Stimulated activated CD4-positive, alpha-beta T cell treated with anti-CD3 and anti-CD28 coated beads, TNF-alpha, amount 100 ng/mL, for 4 hours (primary cell): ENCODE measurements at regions not wholly inside any gene's neighbourhood (a gene's known extent, or its start where the extent isn't known, plus 50 kb on each side); places are given as distances from the start of the nearest gene placed in this dataset.

Experiments
- DNase-seq, 3 experiments: peaks; one replicate each; pipeline ENCODE4 v3.0.0-alpha.2; 2020; ENCODE audit warnings: low read depth in 3 of 3

DNA sequence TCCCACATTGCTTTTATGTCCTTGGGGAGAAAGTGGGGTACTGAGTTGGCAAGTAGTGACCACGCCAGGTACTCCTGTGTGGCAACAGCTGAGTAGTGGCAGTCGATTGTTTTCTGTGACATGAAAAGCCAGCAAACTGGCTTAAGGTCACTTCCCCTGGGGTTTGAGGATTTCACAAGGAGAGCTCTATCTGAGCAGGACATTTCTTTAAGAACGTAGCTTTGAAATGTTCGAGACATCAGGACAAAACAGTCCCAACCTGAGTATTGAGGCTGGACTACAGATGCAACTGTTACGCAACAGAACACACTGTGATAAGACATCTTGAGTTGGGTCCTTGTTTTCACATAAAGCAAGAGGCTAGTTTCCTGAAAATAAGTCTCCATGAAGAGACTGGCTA, 146.7 kb upstream of the KLF14 start:
- DNase-seq, result no peak

DNA sequence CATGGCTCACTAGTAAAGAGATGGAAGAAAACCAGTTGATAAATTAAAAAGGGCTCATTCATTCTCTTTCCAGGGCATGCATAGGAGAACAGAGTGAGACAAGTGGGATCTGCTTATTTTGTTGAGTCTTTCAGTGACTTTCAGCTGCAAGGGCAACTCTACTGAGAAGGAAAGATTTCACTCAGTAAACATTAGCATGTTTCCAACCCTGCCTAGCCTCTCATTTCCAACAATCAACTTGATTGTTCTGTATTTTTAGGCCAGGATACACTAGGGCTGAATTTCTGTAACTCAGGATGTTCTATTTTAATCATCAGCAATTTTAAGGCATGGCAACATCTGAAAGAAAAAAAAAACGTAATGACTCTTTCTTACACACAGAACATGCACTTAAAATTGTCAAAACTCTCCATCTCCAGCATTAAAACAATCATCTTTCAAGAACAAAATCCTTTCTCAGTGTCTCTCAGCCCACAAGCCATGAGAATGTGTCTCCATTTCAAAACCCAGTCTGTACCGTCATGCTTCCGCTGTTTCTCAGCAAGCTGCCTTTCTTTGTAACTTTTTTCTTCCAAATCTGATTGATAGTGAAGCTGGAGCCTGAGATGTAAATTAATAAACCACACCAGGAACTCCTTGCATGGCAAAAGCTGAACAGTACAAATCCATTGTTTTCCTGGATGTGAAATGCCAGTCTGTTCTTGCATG, 147.2 kb upstream of the KLF14 start:
- DNase-seq, result no peak

DNA sequence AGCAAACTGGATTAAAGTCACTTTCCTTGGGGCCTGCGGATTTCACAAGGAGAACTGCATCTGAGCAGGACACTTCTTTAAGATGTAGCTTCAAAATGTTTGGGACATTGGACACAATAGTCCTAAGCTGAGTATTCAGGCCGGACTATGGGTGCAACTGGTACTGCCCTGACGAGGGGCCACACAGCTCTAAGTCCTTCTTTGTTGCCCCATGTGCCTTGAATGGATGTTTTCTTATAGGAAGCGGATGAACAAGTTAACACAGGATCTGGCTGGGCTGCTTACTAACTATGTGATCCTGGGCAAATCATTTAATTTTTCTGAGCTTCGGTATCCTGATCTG, 147.8 kb upstream of the KLF14 start:
- DNase-seq, result no peak

DNA sequence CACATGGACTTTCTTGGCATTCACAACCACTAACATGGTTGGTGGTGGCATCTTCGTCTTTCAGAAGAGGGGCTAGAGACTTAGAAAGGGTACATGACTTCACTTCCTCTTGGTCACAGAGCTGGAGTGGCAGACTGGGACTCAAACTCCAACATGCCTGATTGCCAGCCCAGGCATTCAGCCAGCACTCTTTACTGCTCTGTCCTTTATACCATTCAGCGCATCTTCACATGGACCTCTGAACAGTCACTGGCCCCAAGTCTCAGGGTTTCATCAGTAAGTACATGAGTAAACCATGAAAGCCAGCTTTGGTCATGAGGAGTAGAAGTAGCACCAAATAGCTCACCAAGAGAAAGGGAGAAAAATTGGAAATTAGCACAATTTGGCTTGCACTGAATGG, 148.4 kb upstream of the KLF14 start:
- DNase-seq, result no peak

DNA sequence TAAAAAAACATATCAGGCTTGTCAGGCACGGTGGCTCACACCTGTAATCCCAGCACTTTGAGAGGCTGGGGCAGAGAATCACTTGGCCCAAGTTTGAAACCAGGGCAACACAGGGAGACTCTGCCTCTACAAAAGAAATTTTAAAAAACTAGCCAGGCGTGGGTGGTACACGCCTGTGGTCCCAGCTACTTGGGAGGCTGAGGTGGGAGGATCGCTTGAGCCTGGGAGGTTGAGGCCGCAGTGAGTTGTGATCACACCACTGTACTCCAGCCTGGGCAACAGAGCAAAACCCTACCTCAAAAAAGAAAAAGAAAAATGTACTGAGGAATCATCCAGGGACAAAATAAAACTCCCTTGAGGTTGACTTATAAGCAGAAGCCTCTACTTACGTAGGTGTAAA, 149.9 kb upstream of the KLF14 start:
- no peak for DNase-seq

GRCh38 chr7:130884437-130885417, 150.7 kb upstream of the KLF14 start:
- no peak for DNase-seq

DNA sequence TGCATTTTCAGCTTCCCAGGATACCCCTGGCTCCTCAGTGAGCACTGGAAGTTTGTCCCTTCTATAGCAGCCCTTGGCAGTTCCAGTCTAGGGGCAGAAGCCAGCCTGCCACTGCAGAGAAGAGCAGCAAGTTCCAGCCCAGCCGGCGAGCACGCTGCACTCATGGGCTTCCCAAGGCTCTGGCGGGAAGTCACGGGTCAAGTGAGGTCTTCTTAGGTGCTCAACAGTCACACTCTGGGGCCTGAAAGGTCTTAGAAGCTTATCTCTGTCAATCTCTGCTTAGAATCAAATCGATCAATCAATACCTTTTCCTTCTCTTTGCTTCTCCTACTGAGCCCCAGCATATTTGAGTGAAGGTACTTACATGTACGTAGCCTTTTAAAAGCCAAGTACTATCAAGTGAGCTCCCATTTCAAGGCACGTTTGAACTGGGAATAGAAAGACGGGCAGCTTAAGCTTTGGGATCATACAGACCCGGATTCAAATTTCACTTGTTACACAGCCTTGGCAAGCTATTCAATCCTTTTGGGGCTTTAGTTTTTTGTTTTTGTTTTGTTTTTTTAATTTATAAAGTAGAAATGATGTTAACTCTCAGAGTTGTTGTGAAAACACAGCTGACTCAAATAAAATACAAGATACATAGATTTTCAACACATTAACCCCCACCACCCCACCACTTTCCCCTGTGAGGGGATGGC, 152.6 kb upstream of the KLF14 start:
- no peak for DNase-seq

DNA sequence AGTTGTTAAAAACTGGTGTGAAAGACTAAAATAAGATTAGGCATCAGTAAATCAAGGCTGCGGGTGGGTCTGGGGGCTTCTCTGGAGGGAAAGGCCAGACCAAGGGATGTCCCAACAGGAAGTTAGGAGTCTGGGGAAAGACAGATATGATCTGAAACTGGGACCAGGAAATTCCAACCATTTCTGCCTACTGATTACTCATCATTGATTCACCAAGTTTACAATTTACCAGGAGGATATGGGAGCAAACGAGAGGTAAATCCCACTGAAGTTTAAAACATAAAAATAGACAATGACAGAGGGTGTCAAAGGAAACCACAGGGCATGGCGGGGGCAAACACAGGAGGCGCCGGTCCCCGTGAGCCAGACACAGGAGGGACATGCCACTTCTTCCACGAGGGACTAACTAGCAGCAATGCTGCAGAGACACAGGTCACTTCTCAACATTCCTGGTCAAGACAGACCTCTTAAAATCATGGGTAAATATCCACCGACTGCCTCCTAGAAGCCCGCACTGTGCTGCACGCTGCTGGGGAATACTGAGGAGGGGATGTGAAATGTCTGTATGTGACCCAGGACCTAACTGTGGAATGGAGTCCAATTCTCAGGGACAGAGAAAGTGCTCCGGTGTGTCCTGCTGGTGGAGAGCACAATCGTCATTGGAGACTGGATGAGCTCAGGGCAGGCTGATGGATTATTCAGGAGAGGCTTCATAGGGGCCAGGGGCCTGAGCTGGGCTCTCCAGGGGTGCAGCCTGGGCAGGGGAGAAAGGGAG, 153.4 kb upstream of the KLF14 start:
- DNase-seq, result no peak

GRCh38 chr7:130887957-130888371, 154.0 kb upstream of the KLF14 start:
- DNase-seq, result no peak

GRCh38 chr7:130888468-130888867, 154.5 kb upstream of the KLF14 start:
- no peak for DNase-seq

DNA sequence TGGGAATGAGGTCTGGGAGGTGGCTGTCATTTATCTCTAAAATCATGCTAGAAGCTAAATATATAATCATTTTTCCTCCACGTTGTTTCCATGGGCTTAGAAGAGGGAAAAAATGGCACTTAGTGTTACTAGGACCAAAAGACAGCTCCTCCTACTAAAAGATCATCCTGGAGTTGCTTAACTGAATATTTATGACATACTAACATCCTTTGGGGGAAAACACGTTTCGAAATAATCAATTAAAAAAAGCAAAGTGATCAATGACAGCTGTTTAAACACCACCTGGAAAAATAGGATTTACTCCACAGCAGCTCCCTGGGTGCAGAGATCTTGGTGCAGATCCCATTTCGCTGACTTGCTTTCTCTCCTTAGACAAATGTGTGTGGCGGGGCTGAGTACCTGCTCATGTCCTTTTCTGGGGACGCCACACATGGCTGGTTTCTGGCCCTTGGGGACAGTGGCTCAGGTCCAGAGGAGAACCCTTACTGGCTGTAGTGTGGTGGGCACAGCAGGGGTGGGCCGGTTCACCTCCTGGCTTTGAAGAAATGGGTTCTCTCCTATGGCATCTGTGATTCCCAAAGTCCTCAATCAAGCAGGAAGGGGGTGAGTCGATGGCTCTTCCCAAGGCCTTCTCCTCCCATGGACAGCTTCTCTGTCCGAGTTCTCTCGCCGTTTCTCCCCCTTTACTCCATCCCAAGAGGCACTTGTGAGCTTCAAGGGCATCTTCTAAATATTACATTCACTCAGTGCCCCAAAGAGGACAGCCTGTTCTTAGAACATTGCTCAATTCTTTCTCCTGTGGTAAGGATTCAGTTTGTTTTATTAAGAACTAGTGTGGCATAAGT, 156.4 kb upstream of the KLF14 start:
- DNase-seq, result no peak

GRCh38 chr7:130891254-130892094, 157.5 kb upstream of the KLF14 start:
- DNase-seq, result no peak

- no peak for DNase-seq
Measured at GRCh38 chr7:130893441-130893894, 159.5 kb upstream of the KLF14 start.

- DNase-seq, result no peak
Measured at GRCh38 chr7:130894146-130894908, 160.3 kb upstream of the KLF14 start.

DNA sequence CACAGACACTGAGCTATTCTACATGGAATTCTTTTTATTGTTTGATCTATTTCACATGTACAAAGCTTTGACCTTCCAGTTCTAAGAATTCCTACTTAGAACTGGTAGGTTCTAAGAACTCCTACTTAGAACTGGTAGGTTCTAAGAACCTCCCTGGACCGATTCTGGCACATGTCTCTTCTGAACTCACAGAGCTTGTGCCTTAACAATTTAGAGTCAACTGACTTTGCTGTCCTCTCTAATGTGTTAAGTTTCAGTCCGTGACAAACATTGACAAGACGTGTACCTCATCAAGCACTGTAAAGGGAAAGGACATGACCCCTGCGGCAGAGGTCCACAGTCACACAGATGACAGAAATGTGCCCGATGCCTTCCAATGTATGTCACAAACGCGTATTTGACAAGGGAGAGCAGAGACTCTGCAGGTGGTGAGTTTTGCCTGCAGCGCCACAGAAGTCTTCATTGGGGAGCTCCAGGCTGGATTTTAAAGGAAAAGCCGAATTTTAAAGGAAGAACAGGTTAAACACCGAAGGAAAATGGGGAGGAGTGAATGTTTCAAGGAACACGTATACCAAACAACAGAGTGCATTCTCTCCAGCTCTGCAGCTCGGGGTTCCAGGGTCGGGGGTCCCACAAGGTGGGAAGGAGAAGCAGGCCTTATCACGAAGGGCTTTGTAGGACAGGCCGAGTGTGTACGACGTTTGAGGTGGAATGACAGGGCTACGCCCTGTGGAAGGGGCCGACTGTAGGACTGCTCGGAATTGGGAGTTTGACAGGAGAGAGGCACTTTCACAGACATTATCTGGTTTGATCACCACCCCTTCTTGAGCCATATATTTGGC, 161.1 kb upstream of the KLF14 start:
- DNase-seq, result no peak

- DNase-seq, result no peak
Measured at GRCh38 chr7:130896051-130896881, 162.3 kb upstream of the KLF14 start.

DNA sequence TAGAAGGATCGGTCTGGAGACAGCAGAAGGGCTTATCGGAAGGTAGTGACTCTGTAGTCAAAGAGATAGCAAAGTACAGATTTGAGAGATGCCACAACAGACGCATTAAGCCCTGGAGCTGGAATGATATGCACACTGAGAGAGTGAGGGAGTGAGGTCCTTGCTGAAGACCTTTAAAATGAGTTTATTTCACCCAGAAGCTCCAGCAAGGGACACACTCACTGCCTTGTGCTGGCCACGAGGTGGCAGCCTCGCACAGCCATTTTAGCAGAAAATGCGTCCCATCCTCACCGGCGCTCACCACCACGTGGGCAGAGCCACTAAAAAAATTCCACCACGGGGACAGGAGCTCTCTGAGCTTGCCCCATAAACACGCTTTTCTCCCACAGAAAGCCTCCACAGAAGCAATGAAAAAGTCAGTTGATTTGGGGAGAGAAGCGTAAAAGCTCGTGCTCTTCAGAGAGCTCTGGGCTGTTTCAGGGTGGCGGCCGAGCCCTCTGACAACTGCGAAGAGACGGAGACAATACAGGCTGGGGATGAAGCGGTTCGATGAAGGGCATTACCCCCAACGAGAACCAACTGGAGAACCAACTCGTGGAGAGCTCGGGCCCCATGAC, 163.0 kb upstream of the KLF14 start:
- peak; percentile 44 to 64 (median 60) for DNase-seq
